Astrocyte (in vitro differentiated cells and primary cell): ENCODE measurements at regions not wholly inside any gene's neighbourhood (a gene's known extent, or its start where the extent isn't known, plus 50 kb on each side); places are given as distances from the start of the nearest gene placed in this dataset.

Source experiments
- DNase-seq: peaks from one replicate; pipeline ENCODE4 v3.0.0-alpha.2; 2010; ENCODE audit warnings: low read depth
- FAIRE-seq: peaks from 2 replicates; lab custom pipeline; 2011; peaks lifted over from hg19 to GRCh38; lab: Jason Lieb, UNC
- H2AFZ ChIP-seq: 2 replicates; pipeline ENCODE4 v1.6.0; 2012; ENCODE audit warnings: low read depth, low read length, inconsistent platforms
- H3K27ac ChIP-seq: 2 replicates; pipeline ENCODE4 v1.5.1; 2011; ENCODE audit warnings: low read depth, low read length, inconsistent platforms
- H3K27me3 ChIP-seq: 2 replicates; pipeline ENCODE4 v1.6.0; 2011; ENCODE audit warnings: low read length, inconsistent platforms; ENCODE audit not compliant: insufficient read depth
- H3K36me3 ChIP-seq: 2 replicates; pipeline ENCODE4 v1.5.1; 2011; ENCODE audit warnings: low read length, inconsistent platforms; ENCODE audit not compliant: insufficient read depth
- H3K4me1 ChIP-seq: 2 replicates; pipeline ENCODE4 v1.5.1; 2011; ENCODE audit warnings: low read length, inconsistent platforms; ENCODE audit not compliant: insufficient read depth
- H3K4me2 ChIP-seq: 2 replicates; pipeline ENCODE4 v1.6.0; 2012; ENCODE audit warnings: low read length, inconsistent platforms
- H3K4me3 ChIP-seq: 2 replicates; pipeline ENCODE4 v1.5.1; 2011; ENCODE audit warnings: low read depth, mild to moderate bottlenecking, low read length, inconsistent platforms; ENCODE audit not compliant: insufficient read depth
- H3K79me2 ChIP-seq: 2 replicates; pipeline ENCODE4 v1.6.0; 2012; ENCODE audit warnings: mild to moderate bottlenecking, low read length, inconsistent platforms; ENCODE audit not compliant: insufficient read depth
- H3K9ac ChIP-seq: 2 replicates; pipeline ENCODE4 v1.6.0; 2012; ENCODE audit warnings: mild to moderate bottlenecking, low read length, inconsistent platforms
- H3K9me3 ChIP-seq: 2 replicates; pipeline ENCODE4 v1.5.1; 2012; ENCODE audit warnings: low read depth, mild to moderate bottlenecking, low read length, inconsistent platforms; ENCODE audit not compliant: insufficient read depth
- H4K20me1 ChIP-seq: 2 replicates; pipeline ENCODE4 v1.6.0; 2012; ENCODE audit warnings: low read length, inconsistent platforms; ENCODE audit not compliant: insufficient read depth
- H3K27ac Mint-ChIP-seq: one replicate; pipeline ENCODE4 v1.8.0; 2021; ENCODE audit warnings: mild to moderate bottlenecking, mixed read lengths; ENCODE audit not compliant: unreplicated experiment
- H3K27me3 Mint-ChIP-seq: one replicate; pipeline ENCODE4 v1.8.0; 2021; ENCODE audit warnings: low read depth, mixed read lengths; ENCODE audit not compliant: unreplicated experiment
- H3K36me3 Mint-ChIP-seq: one replicate; pipeline ENCODE4 v1.8.0; 2021; ENCODE audit warnings: low read depth, mixed read lengths; ENCODE audit not compliant: unreplicated experiment
- H3K4me1 Mint-ChIP-seq: one replicate; pipeline ENCODE4 v1.8.0; 2021; ENCODE audit warnings: low read depth, mixed read lengths; ENCODE audit not compliant: unreplicated experiment
- H3K4me3 Mint-ChIP-seq: one replicate; pipeline ENCODE4 v1.8.0; 2021; ENCODE audit warnings: mild to moderate bottlenecking, moderate library complexity, mixed read lengths; ENCODE audit not compliant: unreplicated experiment
- H3K9me3 Mint-ChIP-seq: one replicate; pipeline ENCODE4 v1.8.0; 2021; ENCODE audit warnings: mild to moderate bottlenecking, mixed read lengths; ENCODE audit not compliant: unreplicated experiment
- CTCF ChIP-seq: IDR thresholded peaks from 2 replicates; pipeline ENCODE4 v1.5.1; 2011; ENCODE audit warnings: low read depth, mild to moderate bottlenecking, inconsistent platforms, low read length, moderate library complexity; ENCODE audit not compliant: insufficient read depth
- EZH2 ChIP-seq: IDR thresholded peaks from 2 replicates; pipeline ENCODE4 v1.6.1; 2012; ENCODE audit warnings: mild to moderate bottlenecking, low read length, inconsistent platforms; ENCODE audit not compliant: insufficient read depth

GRCh38 chrX:45596188-45596808 is 395.6 kb upstream of the DIPK2B start:
- Histone ChIP-seq H2AFZ (no peak overlapping the region), H3K9ac (no peak overlapping the region), H3K79me2 (no peaks in the 10 kb centered on the region), H4K20me1 (no peaks in the 10 kb centered on the region), H3K36me3 (no peaks in the 10 kb centered on the region), H3K4me3 (no peak overlapping the region), H3K9me3 (no peaks in the 10 kb centered on the region), H3K4me2 (no peak overlapping the region), H3K4me1 (no peaks in the 10 kb centered on the region), H3K27me3 (no peaks in the 10 kb centered on the region), H3K27ac (no peak overlapping the region)
- no peak overlapping the region for H3K27ac Mint-ChIP-seq
- DNase-seq: no peak
- no peaks in the 10 kb centered on the region for H3K27me3 Mint-ChIP-seq
- no peaks in the 10 kb centered on the region for H3K9me3 Mint-ChIP-seq
- no peaks in the 10 kb centered on the region for H3K36me3 Mint-ChIP-seq
- H3K4me3 Mint-ChIP-seq: no peak overlapping the region
- peaks cover 3% of the 10 kb centered on the region for H3K4me1 Mint-ChIP-seq
- TF ChIP-seq EZH2: no peak
- TF ChIP-seq CTCF: no peak
- no peak for FAIRE-seq

GRCh38 chrX:45592101-45592500 is 391.4 kb upstream of the DIPK2B start:
- no peaks in the 10 kb centered on the region for H3K36me3 Mint-ChIP-seq
- no peaks in the 10 kb centered on the region for H4K20me1 ChIP-seq
- no peak overlapping the region for H3K27ac Mint-ChIP-seq
- TF ChIP-seq CTCF (no peak), EZH2 (no peak)
- no peaks in the 10 kb centered on the region for H3K79me2 ChIP-seq
- H3K27me3 Mint-ChIP-seq: no peaks in the 10 kb centered on the region
- H3K27ac ChIP-seq: no peak overlapping the region
- no peak overlapping the region for H2AFZ ChIP-seq
- H3K4me3 Mint-ChIP-seq: no peak overlapping the region
- no peaks in the 10 kb centered on the region for H3K4me1 Mint-ChIP-seq
- no peak for DNase-seq
- no peak overlapping the region for H3K4me2 ChIP-seq
- no peak overlapping the region for H3K4me3 ChIP-seq
- no peak overlapping the region for H3K9ac ChIP-seq
- H3K4me1 ChIP-seq: no peaks in the 10 kb centered on the region
- H3K36me3 ChIP-seq: no peaks in the 10 kb centered on the region
- H3K9me3 Mint-ChIP-seq: peaks cover 6% of the 10 kb centered on the region
- no peaks in the 10 kb centered on the region for H3K9me3 ChIP-seq
- H3K27me3 ChIP-seq: no peaks in the 10 kb centered on the region
- FAIRE-seq: peak; percentile 92

GRCh38 chrX:45591650-45592049 is 391.0 kb upstream of the DIPK2B start:
- Mint-ChIP-seq H3K27me3 (no peaks in the 10 kb centered on the region), H3K27ac (no peak overlapping the region), H3K9me3 (peaks cover 6% of the 10 kb centered on the region), H3K4me1 (no peaks in the 10 kb centered on the region), H3K4me3 (no peak overlapping the region), H3K36me3 (no peaks in the 10 kb centered on the region)
- H3K4me1 ChIP-seq: no peaks in the 10 kb centered on the region
- H4K20me1 ChIP-seq: no peaks in the 10 kb centered on the region
- no peak for TF ChIP-seq CTCF
- no peak for TF ChIP-seq EZH2
- no peak overlapping the region for H2AFZ ChIP-seq
- H3K4me2 ChIP-seq: no peak overlapping the region
- DNase-seq: no peak
- H3K9me3 ChIP-seq: no peaks in the 10 kb centered on the region
- no peaks in the 10 kb centered on the region for H3K36me3 ChIP-seq
- no peaks in the 10 kb centered on the region for H3K27me3 ChIP-seq
- no peak overlapping the region for H3K4me3 ChIP-seq
- H3K27ac ChIP-seq: no peak overlapping the region
- peak; percentile 70 for FAIRE-seq
- H3K9ac ChIP-seq: no peak overlapping the region
- H3K79me2 ChIP-seq: no peaks in the 10 kb centered on the region
